H9 (cell line): ENCODE measurements at regions not wholly inside any gene's neighbourhood (a gene's known extent, or its start where the extent isn't known, plus 50 kb on each side); places are given as distances from the start of the nearest gene placed in this dataset.

Experiments
- DNase-seq: peaks from one replicate; pipeline ENCODE4 v3.0.0-alpha.2; 2017
- H2AFZ ChIP-seq: one replicate; pipeline ENCODE4 v1.6.1; 2013; ENCODE audit warnings: mild to moderate bottlenecking, low read length, control low read depth, moderate library complexity
- H2AK5ac ChIP-seq: 2 replicates; pipeline ENCODE4 v1.6.1; 2013; ENCODE audit warnings: low read length, control low read depth, mixed read lengths; ENCODE audit not compliant: insufficient read length
- H2BK120ac ChIP-seq: one replicate; pipeline ENCODE4 v1.6.1; 2013; ENCODE audit warnings: low read depth, mild to moderate bottlenecking, low read length, control low read depth, inconsistent platforms; ENCODE audit not compliant: poor library complexity, severe bottlenecking
- H2BK12ac ChIP-seq: 2 replicates; pipeline ENCODE4 v1.6.1; 2013; ENCODE audit warnings: low read length, control low read depth, mixed read lengths, low read depth; ENCODE audit not compliant: insufficient read length
- H2BK15ac ChIP-seq: 2 replicates; pipeline ENCODE4 v1.6.1; 2013; ENCODE audit warnings: low read depth, low read length, control low read depth
- H2BK20ac ChIP-seq: one replicate; pipeline ENCODE4 v1.6.1; 2013; ENCODE audit warnings: low read depth, mild to moderate bottlenecking, low read length, control low read depth, inconsistent platforms; ENCODE audit not compliant: poor library complexity, severe bottlenecking
- H2BK5ac ChIP-seq: 2 replicates; pipeline ENCODE4 v1.6.1; 2013; ENCODE audit warnings: low read length, control low read depth, mixed read lengths; ENCODE audit not compliant: insufficient read length
- H3K14ac ChIP-seq: 2 replicates; pipeline ENCODE4 v1.6.1; 2013; ENCODE audit warnings: low read length, control low read depth; ENCODE audit not compliant: insufficient read depth
- H3K18ac ChIP-seq: 2 replicates; pipeline ENCODE4 v1.6.1; 2013; ENCODE audit warnings: low read depth, mild to moderate bottlenecking, mixed read lengths, low read length, control low read depth; ENCODE audit not compliant: insufficient read length
- H3K23ac ChIP-seq: 2 replicates; pipeline ENCODE4 v1.6.1; 2013; ENCODE audit warnings: low read length, control low read depth, mixed read lengths, low read depth; ENCODE audit not compliant: insufficient read length
- H3K23me2 ChIP-seq: 2 replicates; pipeline ENCODE4 v1.6.1; 2013; ENCODE audit warnings: low read depth, mild to moderate bottlenecking, mixed read lengths, low read length, control low read depth; ENCODE audit not compliant: insufficient read length, poor library complexity, severe bottlenecking
- H3K27ac ChIP-seq: 2 replicates; pipeline ENCODE4 v1.5.1; 2013; ENCODE audit warnings: low read length, control low read depth, mixed read lengths, low read depth; ENCODE audit not compliant: insufficient read length
- H3K27me3 ChIP-seq: 2 replicates; pipeline ENCODE4 v1.6.1; 2013; ENCODE audit warnings: low read length, control low read depth, inconsistent platforms; ENCODE audit not compliant: insufficient read depth
- H3K4ac ChIP-seq: 2 replicates; pipeline ENCODE4 v1.6.1; 2013; ENCODE audit warnings: low read depth, mild to moderate bottlenecking, control low read depth, inconsistent platforms, low read length, moderate library complexity
- H3K4me1 ChIP-seq: 2 replicates; pipeline ENCODE4 v1.6.1; 2013; ENCODE audit warnings: low read length, control low read depth, inconsistent platforms; ENCODE audit not compliant: insufficient read depth
- H3K4me2 ChIP-seq: 2 replicates; pipeline ENCODE4 v1.6.1; 2013; ENCODE audit warnings: low read length, control low read depth, mixed read lengths; ENCODE audit not compliant: insufficient read length, insufficient read depth
- H3K56ac ChIP-seq: 2 replicates; pipeline ENCODE4 v1.6.1; 2013; ENCODE audit warnings: low read depth, mild to moderate bottlenecking, mixed read lengths, low read length, control low read depth; ENCODE audit not compliant: insufficient read length
- H3K79me1 ChIP-seq: 2 replicates; pipeline ENCODE4 v1.6.1; 2013; ENCODE audit warnings: low read depth, mild to moderate bottlenecking, moderate library complexity, low read length, control low read depth, inconsistent platforms; ENCODE audit not compliant: insufficient read depth, poor library complexity, severe bottlenecking
- H3K79me2 ChIP-seq: 2 replicates; pipeline ENCODE4 v1.6.1; 2013; ENCODE audit warnings: low read length, control low read depth, inconsistent platforms; ENCODE audit not compliant: insufficient read depth
- H3K9ac ChIP-seq: 2 replicates; pipeline ENCODE4 v1.6.1; 2013; ENCODE audit warnings: low read length, control low read depth, mixed read lengths; ENCODE audit not compliant: insufficient read length; ENCODE audit errors: extremely low read depth
- H3K9me3 ChIP-seq: one replicate; pipeline ENCODE4 v1.6.1; 2013; ENCODE audit warnings: low read depth, low read length, inconsistent platforms; ENCODE audit not compliant: control insufficient read depth
- H3T11ph ChIP-seq: one replicate; pipeline ENCODE4 v1.6.1; 2013; ENCODE audit warnings: mild to moderate bottlenecking, low read length, control low read depth, inconsistent platforms
- H4K20me1 ChIP-seq: one replicate; pipeline ENCODE4 v1.6.1; 2013; ENCODE audit not compliant: control insufficient read depth, insufficient read length, insufficient read depth
- H4K5ac ChIP-seq: 2 replicates; pipeline ENCODE4 v1.6.1; 2013; ENCODE audit warnings: low read depth, mild to moderate bottlenecking, mixed read lengths, low read length, control low read depth; ENCODE audit not compliant: insufficient read length
- H4K8ac ChIP-seq: replicated peaks from 2 replicates; pipeline ENCODE4 v1.6.1; 2013; ENCODE audit warnings: low read length, control low read depth, mixed read lengths, low read depth; ENCODE audit not compliant: insufficient read length
- H4K91ac ChIP-seq: 2 replicates; pipeline ENCODE4 v1.6.1; 2013; ENCODE audit warnings: low read depth, mild to moderate bottlenecking, moderate library complexity, mixed read lengths, low read length, control low read depth; ENCODE audit not compliant: insufficient read length
- H3K27ac Mint-ChIP-seq, 3 experiments: 2 replicates in 2 of 3; 3 replicates in 1 of 3; pipeline ENCODE4 v1.8.0; 2020 to 2021; ENCODE audit warnings: mixed read lengths in 3 of 3, mild to moderate bottlenecking in 1 of 3, moderate library complexity in 1 of 3
- H3K27me3 Mint-ChIP-seq: 2 replicates; pipeline ENCODE4 v1.8.0; 2021; ENCODE audit warnings: low read depth, mild to moderate bottlenecking, moderate library complexity, mixed read lengths
- H3K36me3 Mint-ChIP-seq, 3 experiments: 2 replicates in 2 of 3; 3 replicates in 1 of 3; pipeline ENCODE4 v1.8.0; 2020 to 2021; ENCODE audit warnings: low read depth in 3 of 3, mixed read lengths in 3 of 3; ENCODE audit not compliant: insufficient read depth in 1 of 3
- H3K4me1 Mint-ChIP-seq, 2 experiments: 2 replicates each; pipeline ENCODE4 v1.8.0; 2020; ENCODE audit warnings: mixed read lengths in 2 of 2
- H3K4me3 Mint-ChIP-seq, 2 experiments: 2 replicates in 1 of 2; 3 replicates in 1 of 2; pipeline ENCODE4 v1.8.0; 2020 to 2021; ENCODE audit warnings: mild to moderate bottlenecking in 2 of 2, mixed read lengths in 2 of 2, moderate library complexity in 1 of 2
- H3K9me3 Mint-ChIP-seq, 2 experiments: 2 replicates in 1 of 2; 3 replicates in 1 of 2; pipeline ENCODE4 v1.8.0; 2020; ENCODE audit warnings: mild to moderate bottlenecking in 2 of 2, mixed read lengths in 2 of 2, moderate library complexity in 1 of 2
- WGBS: extraction: QIAGEN DNeasy Blood & Tissue Kit; methylation state at CpG from one replicate; pipeline ENCODE4 v1.1.7; 2013; ENCODE audit warnings: missing lambda C conversion rate, low lambda C conversion rate, mixed read lengths; ENCODE audit not compliant: insufficient read length; ENCODE audit errors: extremely low coverage; 5-methylcytosine and 5-hydroxymethylcytosine counted together
- TF ChIP-seq, protein P1 (sequence below): fragments of 200-600 bp; sonication (generic); conservative IDR thresholded peaks from 3 replicates; pipeline ENCODE4 v1.8.0; 2021; ENCODE audit warnings: antibody characterized with exemption, mild to moderate bottlenecking

- TF ChIP-seq, protein P1, sequence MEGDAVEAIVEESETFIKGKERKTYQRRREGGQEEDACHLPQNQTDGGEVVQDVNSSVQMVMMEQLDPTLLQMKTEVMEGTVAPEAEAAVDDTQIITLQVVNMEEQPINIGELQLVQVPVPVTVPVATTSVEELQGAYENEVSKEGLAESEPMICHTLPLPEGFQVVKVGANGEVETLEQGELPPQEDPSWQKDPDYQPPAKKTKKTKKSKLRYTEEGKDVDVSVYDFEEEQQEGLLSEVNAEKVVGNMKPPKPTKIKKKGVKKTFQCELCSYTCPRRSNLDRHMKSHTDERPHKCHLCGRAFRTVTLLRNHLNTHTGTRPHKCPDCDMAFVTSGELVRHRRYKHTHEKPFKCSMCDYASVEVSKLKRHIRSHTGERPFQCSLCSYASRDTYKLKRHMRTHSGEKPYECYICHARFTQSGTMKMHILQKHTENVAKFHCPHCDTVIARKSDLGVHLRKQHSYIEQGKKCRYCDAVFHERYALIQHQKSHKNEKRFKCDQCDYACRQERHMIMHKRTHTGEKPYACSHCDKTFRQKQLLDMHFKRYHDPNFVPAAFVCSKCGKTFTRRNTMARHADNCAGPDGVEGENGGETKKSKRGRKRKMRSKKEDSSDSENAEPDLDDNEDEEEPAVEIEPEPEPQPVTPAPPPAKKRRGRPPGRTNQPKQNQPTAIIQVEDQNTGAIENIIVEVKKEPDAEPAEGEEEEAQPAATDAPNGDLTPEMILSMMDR: no peak
- Histone ChIP-seq H3K23ac (no peak overlapping the region), H3K4ac (no peak overlapping the region), H3K27ac (no peak overlapping the region), H2AK5ac (no peak overlapping the region), H4K20me1 (no peaks in the 10 kb centered on the region), H2BK15ac (no peak overlapping the region), H3K14ac (no peak overlapping the region), H3K9me3 (no peaks in the 10 kb centered on the region), H3K4me2 (no peak overlapping the region), H4K5ac (no peak overlapping the region), H2BK12ac (no peak overlapping the region), H3K9ac (no peak overlapping the region), H2AFZ (no peak overlapping the region), H4K8ac (no peak overlapping the region), H3K56ac (no peak overlapping the region), H3T11ph (no peak overlapping the region), H2BK5ac (no peak overlapping the region), H3K4me1 (no peaks in the 10 kb centered on the region), H4K91ac (no peak overlapping the region), H3K18ac (no peak overlapping the region), H3K79me2 (no peaks in the 10 kb centered on the region), H2BK120ac (no peak overlapping the region), H3K23me2 (no peaks in the 10 kb centered on the region), H2BK20ac (no peak overlapping the region), H3K79me1 (no peaks in the 10 kb centered on the region), H3K27me3 (no peaks in the 10 kb centered on the region)
- DNase-seq: no peak
- Mint-ChIP-seq H3K9me3 (no peaks in the 10 kb centered on the region), H3K27ac (no peak overlapping the region), H3K4me3 (no peak overlapping the region), H3K27me3 (no peaks in the 10 kb centered on the region), H3K4me1 (peaks cover 4 to 7% of the 10 kb centered on the region in 2 experiments; a peak in 3 of 4 replicates), H3K36me3 (no peaks in the 10 kb centered on the region)
- WGBS: no CpG with 5 or more reads among the region's 1 CpG
These were observed 683.2 kb upstream of the ID4 start for GRCh38 chr6:19153981-19154295.
